22Rv1 (cell line): ENCODE measurements at regions not wholly inside any gene's neighbourhood (a gene's known extent, or its start where the extent isn't known, plus 50 kb on each side); places are given as distances from the start of the nearest gene placed in this dataset.

ENCODE experiments used
- CTCF ChIP-seq: fragments of 450-650 bp; IDR thresholded peaks from 2 replicates; pipeline ENCODE4 v1.5.1; 2017; ENCODE audit warnings: mild to moderate bottlenecking
- ZFX ChIP-seq: fragments of 450-650 bp; IDR thresholded peaks from 2 replicates; pipeline ENCODE4 v1.6.1; 2017; ENCODE audit warnings: antibody characterized with exemption, borderline replicate concordance

DNA sequence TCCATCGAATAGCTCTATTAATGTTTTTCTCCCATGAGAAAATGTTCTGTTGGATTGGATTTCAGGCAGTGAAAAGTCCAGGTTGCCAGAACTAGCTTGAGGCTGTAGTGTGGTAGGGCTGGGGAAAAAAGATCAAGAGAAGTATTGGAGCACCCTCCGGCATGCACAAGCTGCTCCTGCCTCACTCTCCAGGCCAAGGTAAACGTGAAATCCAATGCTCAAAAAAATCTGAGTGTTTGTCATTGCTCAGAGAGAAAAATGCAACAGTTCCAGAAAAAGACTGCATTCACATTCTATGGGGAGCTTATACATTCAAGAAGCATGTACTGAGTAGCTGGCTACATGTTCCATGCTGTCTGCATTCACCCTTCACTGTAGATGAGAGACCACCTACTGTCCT is 680.9 kb upstream of the TBX3 start:
- no peak for TF ChIP-seq CTCF
- TF ChIP-seq ZFX = no peak
